SU-DHL-6 (cell line): ENCODE measurements at regions not wholly inside any gene's neighbourhood (a gene's known extent, or its start where the extent isn't known, plus 50 kb on each side); places are given as distances from the start of the nearest gene placed in this dataset.

ENCODE experiments used
- H2AFZ ChIP-seq: fragments of 200-600 bp; sonication (generic); 2 replicates; pipeline ENCODE4 v1.6.1; 2014; ENCODE audit warnings: low read depth, mild to moderate bottlenecking, moderate library complexity, mixed read lengths, antibody characterized with exemption, low read length; ENCODE audit not compliant: severe bottlenecking
- H3F3A ChIP-seq: fragments of 200-600 bp; shearing (Covaris generic); 2 replicates; pipeline ENCODE4 v1.6.0; 2016; ENCODE audit warnings: antibody characterized with exemption, mild to moderate bottlenecking; ENCODE audit not compliant: insufficient read depth
- H3K27ac ChIP-seq: fragments of 200-600 bp; sonication (generic); 2 replicates; pipeline ENCODE4 v1.5.1; 2016; ENCODE audit warnings: low read depth, mild to moderate bottlenecking, low read length, moderate library complexity, mixed read lengths
- H3K27me3 ChIP-seq: fragments of 200-600 bp; sonication (generic), shearing (Covaris generic); 2 replicates; pipeline ENCODE4 v1.6.0; 2014; ENCODE audit warnings: mild to moderate bottlenecking, low read length
- H3K36me3 ChIP-seq: fragments of 200-600 bp; sonication (generic); 2 replicates; pipeline ENCODE4 v1.6.1; 2014; ENCODE audit warnings: mild to moderate bottlenecking, low read length, mixed read lengths
- H3K4me2 ChIP-seq: fragments of 300-600, 200-600 bp; shearing (Covaris generic), sonication (generic); 2 replicates; pipeline ENCODE4 v1.6.0; 2014; ENCODE audit warnings: low read length, low read depth, mild to moderate bottlenecking; ENCODE audit not compliant: poor library complexity, severe bottlenecking
- H3K4me3 ChIP-seq: fragments of 200-600 bp; sonication (generic); 2 replicates; pipeline ENCODE4 v1.5.1; 2014; ENCODE audit warnings: antibody characterized with exemption, low read length, mild to moderate bottlenecking, mixed read lengths; ENCODE audit not compliant: insufficient read depth, poor library complexity, severe bottlenecking
- H3K79me2 ChIP-seq: fragments of 200-600 bp; sonication (generic); 2 replicates; pipeline ENCODE4 v1.6.1; 2014; ENCODE audit warnings: mild to moderate bottlenecking, low read length, moderate library complexity; ENCODE audit not compliant: insufficient read depth
- H3K9ac ChIP-seq: fragments of 200-600 bp; sonication (generic); 2 replicates; pipeline ENCODE4 v1.7.0; 2014; ENCODE audit warnings: mild to moderate bottlenecking, low read length
- H3K9me2 ChIP-seq: fragments of 200-600 bp; sonication (generic); replicated peaks from 2 replicates; pipeline ENCODE4 v1.6.1; 2014; ENCODE audit warnings: low read length; ENCODE audit not compliant: insufficient read depth
- H3K9me3 ChIP-seq: fragments of 200-600 bp; sonication (generic); 2 replicates; pipeline ENCODE4 v1.6.1; 2014; ENCODE audit warnings: low read length, mixed read lengths; ENCODE audit not compliant: insufficient read depth
- H4K20me1 ChIP-seq: fragments of 200-600 bp; sonication (generic); 2 replicates; pipeline ENCODE4 v1.6.1; 2014; ENCODE audit warnings: low read depth, mild to moderate bottlenecking, antibody characterized with exemption, low read length, moderate library complexity, mixed read lengths
- EZH2phosphoT487 ChIP-seq: fragments of 200-600 bp; sonication (generic), shearing (Covaris generic); conservative IDR thresholded peaks from 2 replicates; pipeline ENCODE4 v1.6.1; 2018; ENCODE audit warnings: mild to moderate bottlenecking, antibody characterized with exemption, low read length, moderate library complexity, mixed read lengths
- TF ChIP-seq, protein P1 (sequence below): fragments of 200-600 bp; sonication (generic); IDR thresholded peaks from one replicate; pipeline ENCODE4 v1.5.1; 2017; ENCODE audit warnings: antibody characterized with exemption, mild to moderate bottlenecking, low read length, moderate library complexity; ENCODE audit not compliant: insufficient read depth, poor library complexity, severe bottlenecking

DNA sequence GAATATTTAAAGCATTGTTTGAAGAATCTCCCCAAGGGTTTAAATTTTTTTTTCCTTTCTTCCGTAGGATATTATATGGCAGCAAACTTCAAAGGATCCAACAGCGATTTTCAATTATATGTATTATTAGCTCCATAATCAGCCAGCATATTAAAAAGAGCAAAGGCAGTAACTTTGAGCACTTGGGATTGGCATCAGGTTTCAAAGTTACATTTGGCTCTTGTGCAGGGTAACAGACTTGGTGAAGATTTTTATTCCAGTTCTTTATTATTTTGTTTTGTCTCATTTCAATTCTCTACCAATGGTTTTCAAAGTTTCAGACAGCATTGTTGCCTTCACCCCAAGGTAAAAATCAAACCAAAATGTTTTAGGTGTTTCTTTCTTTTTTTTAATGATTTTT is 116.7 kb upstream of the ZNF366 start:
- TF ChIP-seq EZH2phosphoT487, result no peak
- TF ChIP-seq, protein P1, sequence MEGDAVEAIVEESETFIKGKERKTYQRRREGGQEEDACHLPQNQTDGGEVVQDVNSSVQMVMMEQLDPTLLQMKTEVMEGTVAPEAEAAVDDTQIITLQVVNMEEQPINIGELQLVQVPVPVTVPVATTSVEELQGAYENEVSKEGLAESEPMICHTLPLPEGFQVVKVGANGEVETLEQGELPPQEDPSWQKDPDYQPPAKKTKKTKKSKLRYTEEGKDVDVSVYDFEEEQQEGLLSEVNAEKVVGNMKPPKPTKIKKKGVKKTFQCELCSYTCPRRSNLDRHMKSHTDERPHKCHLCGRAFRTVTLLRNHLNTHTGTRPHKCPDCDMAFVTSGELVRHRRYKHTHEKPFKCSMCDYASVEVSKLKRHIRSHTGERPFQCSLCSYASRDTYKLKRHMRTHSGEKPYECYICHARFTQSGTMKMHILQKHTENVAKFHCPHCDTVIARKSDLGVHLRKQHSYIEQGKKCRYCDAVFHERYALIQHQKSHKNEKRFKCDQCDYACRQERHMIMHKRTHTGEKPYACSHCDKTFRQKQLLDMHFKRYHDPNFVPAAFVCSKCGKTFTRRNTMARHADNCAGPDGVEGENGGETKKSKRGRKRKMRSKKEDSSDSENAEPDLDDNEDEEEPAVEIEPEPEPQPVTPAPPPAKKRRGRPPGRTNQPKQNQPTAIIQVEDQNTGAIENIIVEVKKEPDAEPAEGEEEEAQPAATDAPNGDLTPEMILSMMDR, result no peak
- Histone ChIP-seq H3K4me3 (no peak overlapping the region), H3K27me3 (no peaks in the 10 kb centered on the region), H3K79me2 (no peaks in the 10 kb centered on the region), H3K9me2 (no peaks in the 10 kb centered on the region), H4K20me1 (no peaks in the 10 kb centered on the region), H3K27ac (no peak overlapping the region), H2AFZ (no peak overlapping the region), H3K9ac (no peak overlapping the region), H3K9me3 (no peaks in the 10 kb centered on the region), H3K36me3 (no peaks in the 10 kb centered on the region), H3F3A (no peaks in the 10 kb centered on the region), H3K4me2 (no peak overlapping the region)

DNA sequence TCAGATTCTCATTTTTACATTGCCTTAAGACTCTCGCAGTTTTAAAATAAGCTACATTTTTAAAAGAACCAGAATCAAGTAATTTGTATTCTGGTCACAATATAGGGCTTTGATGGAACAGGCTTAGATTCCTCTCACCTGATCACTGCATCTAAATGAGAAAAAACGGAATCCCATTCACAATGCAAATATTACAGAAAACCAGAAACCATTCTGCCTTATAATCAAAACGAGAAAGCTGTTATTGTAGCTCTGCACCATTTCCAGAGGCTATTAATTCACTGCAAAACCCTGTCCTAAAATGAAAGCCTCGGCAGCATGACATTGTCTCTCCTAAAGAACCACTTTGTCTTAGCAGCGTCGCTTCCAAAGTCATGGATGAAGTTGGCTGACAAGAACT is 116.1 kb upstream of the ZNF366 start:
- Histone ChIP-seq H3K4me2 (no peak overlapping the region), H4K20me1 (no peaks in the 10 kb centered on the region), H3K9me2 (no peaks in the 10 kb centered on the region), H3K9ac (no peak overlapping the region), H3F3A (no peaks in the 10 kb centered on the region), H3K27ac (no peak overlapping the region), H3K27me3 (no peaks in the 10 kb centered on the region), H2AFZ (no peak overlapping the region), H3K79me2 (no peaks in the 10 kb centered on the region), H3K36me3 (no peaks in the 10 kb centered on the region), H3K9me3 (no peaks in the 10 kb centered on the region), H3K4me3 (no peak overlapping the region)
- TF ChIP-seq EZH2phosphoT487, result no peak
- TF ChIP-seq, protein P1, result no peak

DNA sequence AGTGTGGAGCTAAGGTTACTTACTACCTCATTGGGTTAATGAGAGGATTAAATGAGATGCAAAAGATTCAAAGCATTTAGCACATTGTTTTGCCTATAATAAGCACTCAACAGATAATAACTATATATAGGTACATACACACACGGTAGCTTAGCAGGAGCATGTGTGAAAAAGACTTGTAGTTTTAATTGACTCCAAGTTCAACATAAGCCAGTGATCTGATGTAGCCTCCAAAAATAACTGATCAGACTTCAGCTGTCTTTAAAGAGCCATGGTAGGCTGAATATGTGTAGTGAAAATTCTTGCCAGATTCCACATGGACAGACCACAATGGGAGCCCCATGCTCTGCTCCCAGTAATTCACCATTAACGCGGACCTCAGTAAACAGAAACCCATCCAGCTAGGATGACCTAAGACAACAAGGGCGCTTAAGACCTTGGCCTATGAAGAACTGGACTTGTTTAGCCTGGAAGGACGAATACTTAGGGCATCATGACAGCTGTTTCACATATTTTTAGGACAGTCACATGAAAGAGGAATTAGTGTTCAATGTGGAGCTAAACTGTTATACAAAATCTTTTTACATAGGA is 115.1 kb upstream of the ZNF366 start:
- no peaks in the 10 kb centered on the region for H3K79me2 ChIP-seq
- no peaks in the 10 kb centered on the region for H3K9me3 ChIP-seq
- no peak for TF ChIP-seq EZH2phosphoT487
- TF ChIP-seq, protein P1, result no peak
- H3K9ac ChIP-seq, result no peak overlapping the region
- no peak overlapping the region for H3K27ac ChIP-seq
- no peak overlapping the region for H3K4me3 ChIP-seq
- no peaks in the 10 kb centered on the region for H4K20me1 ChIP-seq
- H3F3A ChIP-seq, result no peaks in the 10 kb centered on the region
- H3K4me2 ChIP-seq, result no peak overlapping the region
- no peaks in the 10 kb centered on the region for H3K27me3 ChIP-seq
- H3K36me3 ChIP-seq, result no peaks in the 10 kb centered on the region
- H2AFZ ChIP-seq, result no peak overlapping the region
- no peaks in the 10 kb centered on the region for H3K9me2 ChIP-seq
